GF-D8 (cell line): ENCODE measurements at regions not wholly inside any gene's neighbourhood (a gene's known extent, or its start where the extent isn't known, plus 50 kb on each side); places are given as distances from the start of the nearest gene placed in this dataset.

Experiments
- DNase-seq: peaks from one replicate; lab custom pipeline; 2025; lab: John Stamatoyannopoulos, UW

DNA sequence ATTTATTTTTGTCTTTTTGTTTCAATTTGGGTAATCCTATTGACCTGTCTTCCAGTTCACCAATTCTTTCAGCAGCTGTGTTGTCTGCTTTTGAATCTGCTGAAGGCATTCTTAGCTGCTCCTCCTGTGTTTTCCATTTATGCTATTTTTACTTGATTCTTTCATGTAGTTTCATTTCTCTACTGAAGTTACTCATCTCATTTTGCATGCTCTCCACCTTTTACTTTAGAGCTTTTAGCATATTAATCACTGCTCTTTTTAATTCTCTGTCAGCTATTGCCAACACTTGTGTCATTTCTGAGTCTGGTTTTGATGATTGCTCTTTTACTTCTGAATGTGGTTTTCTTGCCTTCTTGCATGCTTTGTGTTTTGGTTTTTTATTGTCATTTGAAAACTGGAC lies 496.0 kb upstream of the CLINT1 start:
- no peak for DNase-seq

DNA sequence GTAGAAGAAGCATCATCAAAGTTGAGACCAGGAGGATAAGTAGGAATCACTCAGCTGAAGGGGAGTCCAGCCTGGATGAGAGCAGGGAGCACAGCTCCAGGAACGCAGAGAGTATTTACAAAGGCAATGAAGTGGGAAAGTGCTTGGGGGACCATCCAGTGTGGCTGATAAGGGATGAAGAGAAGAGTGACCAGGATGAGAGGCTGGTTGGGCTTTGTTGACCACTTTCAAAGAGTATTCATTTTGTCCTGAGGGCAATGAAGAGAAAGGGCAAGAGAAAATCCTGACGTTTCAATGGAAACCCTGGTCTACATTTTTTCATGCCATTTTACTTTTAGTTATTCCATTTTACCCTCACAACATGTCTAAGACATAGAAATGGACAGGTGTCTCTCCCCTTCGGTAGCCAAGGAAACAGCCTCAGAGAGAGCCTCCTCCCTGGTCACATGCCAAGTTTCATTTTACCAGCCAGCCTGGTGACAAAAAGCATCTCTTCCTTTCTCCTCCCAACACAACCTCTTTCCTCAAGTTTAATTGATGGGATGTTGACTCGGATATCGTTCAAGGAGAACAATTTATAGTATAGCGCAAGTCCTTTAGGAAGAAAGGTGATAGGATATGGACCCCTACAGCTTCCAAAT lies 492.7 kb upstream of the CLINT1 start:
- DNase-seq: no peak

DNA sequence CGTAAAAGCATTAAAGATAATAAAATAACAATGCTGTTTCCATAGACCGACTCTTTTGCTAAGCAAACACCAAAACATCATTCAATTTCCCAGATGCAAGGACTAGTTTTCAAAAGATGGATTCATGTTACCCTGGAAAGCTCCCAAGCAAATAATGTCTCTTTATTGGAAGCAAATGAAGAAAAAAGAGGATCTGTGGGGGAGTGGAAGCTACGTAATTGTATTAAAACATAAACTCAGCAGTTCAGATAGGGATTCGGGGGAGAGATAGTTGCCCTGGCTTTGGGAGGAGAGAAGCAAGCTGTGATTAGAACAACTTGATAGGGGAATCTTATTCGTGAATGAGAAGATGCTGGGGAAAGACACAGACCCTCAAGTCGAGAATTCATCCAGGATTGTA lies 491.0 kb upstream of the CLINT1 start:
- no peak for DNase-seq

DNA sequence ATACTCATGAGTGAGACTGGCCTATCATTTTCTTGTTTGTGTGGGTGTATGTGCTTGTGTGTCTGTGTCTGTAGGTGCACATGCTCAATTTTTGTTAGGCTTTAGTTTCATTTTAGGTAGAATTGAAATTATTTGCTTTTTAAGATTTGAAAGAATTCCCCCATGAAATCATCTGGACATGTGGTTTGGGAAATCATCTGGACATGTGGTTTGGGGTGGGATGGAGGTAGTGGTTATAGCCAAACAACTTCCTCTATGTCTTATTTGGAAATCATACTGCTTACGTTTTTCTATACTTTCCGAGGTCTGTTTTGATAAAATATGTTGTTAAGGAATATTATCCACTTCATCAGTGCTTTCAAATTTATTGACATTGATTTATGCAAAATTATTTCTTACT lies 485.4 kb upstream of the CLINT1 start:
- no peak for DNase-seq

DNA sequence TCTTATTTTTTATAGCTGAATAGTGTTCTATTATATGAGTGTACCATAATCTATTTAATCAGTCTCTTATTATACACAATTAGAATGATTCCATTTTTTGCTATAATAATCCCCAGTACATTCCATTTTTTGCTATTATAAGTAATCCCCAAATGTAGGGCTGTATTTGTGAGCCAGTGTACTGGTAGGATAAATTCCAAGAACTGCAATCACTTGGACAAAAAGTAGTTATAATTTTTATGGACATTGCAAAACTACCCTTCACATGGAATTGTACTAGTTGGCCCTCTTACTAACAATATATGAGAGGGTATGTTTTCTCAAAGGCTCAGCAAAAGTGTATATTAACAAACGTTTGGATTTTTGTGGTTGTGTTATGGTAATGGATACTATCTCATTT lies 481.7 kb upstream of the CLINT1 start:
- no peak for DNase-seq

DNA sequence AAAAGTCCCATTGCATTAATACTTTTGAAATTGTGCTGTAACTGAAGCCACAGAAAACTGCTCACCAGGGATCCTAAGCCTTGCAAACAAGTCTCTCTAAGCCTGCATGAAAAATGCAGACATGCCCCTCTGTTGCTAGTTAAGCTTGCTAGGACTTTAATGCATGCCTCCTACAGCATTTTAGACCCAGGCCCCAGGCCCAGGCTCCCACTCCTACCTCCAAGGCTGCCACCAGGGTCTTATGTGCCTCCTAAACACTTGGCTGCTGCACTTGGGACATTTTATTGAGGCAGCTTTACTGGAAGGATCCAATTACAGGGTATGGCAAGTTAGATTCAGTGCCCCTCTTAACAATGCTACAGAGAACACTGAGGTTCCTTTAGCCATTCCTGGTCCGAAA lies 467.3 kb upstream of the CLINT1 start:
- DNase-seq: no peak

DNA sequence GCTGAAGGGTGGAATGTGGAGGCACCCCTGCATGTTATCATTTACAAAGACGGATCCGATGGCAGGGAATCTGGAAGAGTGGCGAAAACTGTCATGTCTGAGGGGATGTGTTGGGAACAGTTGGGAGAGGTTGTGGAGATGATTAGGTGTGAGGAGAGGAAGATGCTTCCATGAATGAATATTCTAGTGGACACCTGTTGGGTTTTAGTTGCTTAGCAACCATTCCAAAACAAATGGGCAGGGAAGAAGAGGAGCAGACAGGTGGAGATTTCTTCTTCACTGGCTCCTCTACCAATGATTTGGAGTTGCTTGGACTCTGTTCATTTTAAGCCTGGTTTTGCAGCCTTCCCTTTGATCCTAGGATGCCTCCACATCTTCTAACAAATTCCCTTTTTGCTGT lies 465.3 kb upstream of the CLINT1 start:
- DNase-seq: no peak

DNA sequence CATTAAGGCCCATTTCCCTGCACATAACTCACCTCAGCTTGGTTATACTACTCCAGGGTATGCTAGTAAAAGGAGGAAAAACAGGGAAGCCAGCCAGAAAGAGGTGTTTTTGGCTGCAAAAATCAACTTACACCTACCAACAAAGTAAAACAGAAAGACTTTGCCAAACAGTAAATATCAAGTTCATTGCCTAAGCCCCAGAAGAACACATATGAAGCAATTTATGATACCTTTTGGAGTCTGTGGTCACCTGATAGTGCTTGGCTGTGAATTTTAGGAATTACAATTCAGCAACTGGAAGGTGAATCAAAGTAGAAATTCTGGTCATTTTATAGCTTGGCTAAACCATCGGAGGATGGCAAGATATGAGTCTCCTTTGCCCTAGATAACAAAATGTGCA lies 463.7 kb upstream of the CLINT1 start:
- no peak for DNase-seq

DNA sequence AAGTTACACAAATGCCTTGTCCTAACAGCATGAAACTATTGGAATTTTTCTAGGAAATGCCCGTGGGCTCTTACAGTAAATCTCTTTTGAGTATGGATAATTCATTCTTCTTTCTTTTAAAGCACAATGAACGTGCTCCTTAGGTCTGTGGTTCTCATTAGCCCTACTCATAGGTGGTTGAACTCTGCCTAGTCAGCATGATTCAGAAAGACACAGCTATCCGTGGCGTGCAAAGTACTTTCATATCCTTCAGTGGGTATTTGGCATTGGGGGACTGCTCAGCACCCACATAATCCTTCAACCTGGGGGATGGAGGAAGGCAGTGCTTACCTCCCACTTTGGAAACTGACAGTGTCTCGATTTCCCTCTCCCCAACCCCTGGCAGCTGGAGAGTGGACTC lies 462.0 kb upstream of the CLINT1 start:
- DNase-seq: no peak

DNA sequence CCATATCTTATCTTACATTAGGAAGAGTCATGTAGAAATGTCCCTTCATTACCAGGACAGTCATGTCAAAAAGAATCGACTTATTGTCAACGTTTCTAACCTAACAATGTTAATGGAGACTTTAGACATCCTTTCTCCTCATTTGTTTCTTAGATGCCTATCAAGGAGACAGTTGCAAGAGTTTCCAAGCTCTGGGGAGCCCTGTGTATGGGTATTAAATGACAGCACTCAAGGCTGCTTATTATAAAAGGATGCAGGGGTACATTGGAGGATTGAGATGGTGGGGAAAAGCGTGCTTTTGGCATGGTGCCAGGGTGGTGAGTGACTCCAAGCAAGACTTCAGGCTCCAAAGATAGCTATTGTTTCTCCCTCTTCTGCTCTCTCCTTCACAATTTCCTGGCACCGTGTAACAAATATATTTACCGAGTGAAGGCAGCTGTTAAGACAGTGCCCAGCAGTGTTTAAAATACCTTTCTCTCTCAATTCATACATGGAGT lies 461.3 kb upstream of the CLINT1 start:
- DNase-seq: no peak

DNA sequence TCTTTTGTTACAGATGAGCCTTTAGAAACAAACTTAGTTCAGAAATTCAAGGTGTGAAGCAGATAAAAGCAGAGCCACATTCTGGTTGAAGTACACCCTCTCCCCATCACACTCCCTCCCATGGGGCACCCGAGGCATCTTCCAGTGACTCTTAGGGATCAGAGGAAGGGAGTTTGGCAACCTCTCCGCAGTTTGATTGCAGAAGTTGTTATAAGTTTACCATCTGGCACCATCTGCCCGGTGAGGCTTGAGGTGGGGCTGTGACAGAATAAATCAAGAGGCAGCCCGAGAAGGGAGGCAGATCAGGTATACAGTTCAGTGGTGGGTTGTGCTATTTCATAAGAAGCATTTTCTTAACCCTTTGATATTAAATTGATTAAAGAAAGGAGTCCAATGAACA lies 458.6 kb upstream of the CLINT1 start:
- no peak for DNase-seq

DNA sequence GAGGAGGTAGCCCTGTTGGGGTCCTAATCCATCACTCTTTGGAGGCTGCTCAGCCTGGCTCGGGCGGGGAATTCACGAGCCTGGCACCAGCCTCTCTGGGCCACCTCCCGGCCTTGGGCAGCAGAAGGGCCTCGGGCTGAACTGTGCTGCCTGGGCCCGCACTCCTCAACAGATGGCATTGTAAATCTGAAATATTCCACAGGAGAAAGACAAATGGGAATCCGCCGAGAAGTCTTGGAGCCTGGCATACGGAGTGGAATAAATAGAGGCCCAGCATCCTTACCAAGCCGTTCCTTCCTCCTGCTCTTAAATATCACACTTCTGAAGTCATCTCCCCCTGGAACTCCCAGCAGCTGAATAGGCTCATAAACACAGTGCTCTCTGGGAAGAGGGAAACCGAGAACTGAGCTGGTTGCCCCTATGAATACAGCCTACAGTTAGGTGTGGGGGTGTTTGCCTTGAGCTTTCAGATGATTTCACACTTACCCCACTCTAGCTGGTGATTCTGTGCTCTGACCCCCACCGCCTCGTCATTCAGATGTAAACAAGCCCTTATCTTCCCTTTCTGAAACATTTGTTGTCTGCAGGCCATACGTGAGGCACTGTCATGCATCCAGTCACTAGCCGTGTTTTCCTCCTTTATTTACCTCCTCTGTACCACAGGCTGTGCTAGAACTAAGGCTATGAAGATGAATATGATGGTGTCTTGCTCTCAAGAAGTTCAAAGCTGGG lies 455.0 kb upstream of the CLINT1 start:
- DNase-seq: no peak

DNA sequence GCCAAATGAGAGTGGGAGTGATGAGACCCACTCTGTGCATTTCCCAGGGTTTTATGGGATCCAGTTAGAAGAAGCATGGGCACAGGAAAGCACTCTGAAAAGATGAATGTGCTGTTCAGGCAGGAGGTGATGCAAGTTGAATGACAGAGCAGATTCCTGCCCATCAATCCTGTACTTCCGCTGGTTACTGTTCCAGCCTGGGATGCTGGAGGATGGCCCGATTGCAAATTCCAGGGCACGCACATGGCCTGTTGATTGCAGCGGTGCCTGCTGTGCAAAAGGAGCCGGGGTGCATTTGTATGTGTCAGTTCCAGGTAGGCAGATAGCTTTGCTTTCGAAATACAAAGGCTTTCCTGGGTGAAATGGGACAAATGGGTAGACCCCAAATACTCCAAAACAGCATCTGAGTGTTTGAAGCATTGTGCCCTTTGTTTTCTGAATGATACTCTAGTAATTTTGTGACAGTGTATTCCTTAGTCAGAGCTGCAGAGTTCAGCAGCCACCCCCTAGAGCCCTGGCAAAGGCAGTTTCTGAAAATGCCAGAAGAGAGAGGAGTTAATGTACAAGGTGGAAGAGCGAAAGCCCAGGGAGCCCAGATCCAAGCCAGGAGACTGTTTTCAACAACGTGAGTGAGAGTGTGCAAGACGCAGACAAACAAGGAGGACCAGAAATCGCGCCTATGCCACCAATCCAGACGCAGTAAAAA lies 454.2 kb upstream of the CLINT1 start:
- no peak for DNase-seq

DNA sequence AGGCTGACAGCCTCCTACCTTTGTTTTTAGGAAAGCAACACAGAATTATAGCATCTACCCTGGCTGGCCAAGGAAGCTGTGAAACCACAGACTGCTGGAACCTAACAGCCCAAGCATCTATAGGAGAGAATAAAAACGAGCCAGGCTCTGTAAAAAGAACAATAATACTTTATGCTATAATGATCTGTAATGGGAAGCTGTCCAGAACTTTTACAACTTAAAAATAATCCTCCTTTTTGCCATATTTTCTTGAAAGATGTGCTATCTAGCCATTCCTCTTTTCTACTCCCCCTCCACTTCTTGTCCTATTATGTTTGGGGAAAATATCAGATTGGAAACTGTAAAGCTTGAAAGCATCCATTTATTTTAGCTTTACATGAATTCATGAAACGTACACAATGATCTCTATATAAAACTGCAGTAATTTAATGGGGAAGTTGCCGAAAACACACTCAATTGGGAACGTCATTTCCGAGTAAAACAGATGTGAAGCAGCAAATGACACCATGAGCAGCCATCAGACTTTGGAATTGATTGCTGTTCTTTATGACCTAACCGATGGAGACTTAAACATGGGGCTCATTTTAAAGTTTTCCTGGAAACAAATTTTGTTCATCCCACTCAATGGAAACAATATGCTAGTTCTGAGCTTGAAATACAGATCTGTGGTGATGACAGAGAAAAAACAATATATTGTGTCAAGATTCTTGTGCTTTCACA lies 450.3 kb upstream of the CLINT1 start:
- DNase-seq: no peak

DNA sequence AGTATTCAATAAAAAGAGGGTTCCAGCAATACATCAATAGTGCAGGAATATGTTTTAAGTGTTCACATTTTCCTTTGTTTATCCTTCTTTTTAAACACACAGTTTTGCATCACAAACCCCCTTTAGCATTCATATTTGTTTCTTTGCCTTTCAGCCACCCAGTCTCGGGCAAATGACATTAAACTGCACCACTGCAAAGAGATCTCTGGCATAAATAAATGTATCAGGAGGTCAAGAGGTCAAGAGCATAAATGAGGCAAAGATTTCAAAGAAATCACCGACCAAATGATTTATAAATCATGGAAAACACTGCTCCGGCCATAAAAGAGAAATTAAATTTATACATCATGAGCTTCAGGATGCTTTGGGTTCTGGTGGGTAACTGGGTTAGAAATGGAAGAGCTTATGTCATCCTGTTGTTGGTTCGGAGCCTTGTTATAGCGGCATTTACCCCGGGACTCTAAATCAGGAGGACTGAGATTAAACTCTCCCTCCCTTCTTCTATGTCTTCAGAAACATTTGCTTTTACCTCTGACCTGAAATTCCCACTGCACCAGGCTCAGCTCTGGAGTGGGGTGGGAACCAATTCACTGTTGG lies 449.6 kb upstream of the CLINT1 start:
- no peak for DNase-seq

DNA sequence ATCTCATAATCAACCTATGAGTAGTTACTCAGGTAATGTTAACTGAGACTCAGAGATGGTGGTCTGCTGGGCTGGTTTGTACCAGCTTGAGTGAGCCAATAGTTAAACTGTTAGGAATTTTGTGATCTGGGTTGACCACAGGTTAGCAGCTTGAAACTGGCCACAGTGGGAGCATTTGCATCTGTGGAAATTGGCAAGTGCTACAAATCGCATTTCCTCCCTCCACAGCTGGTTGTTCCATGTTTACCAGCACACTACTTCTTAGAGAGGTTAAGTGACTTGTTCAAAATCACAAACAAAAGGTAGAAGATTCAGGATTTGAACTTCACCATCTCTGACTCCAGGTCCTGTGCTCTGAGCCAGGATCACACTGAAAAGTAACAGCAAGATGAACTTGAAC lies 446.9 kb upstream of the CLINT1 start:
- DNase-seq: no peak

DNA sequence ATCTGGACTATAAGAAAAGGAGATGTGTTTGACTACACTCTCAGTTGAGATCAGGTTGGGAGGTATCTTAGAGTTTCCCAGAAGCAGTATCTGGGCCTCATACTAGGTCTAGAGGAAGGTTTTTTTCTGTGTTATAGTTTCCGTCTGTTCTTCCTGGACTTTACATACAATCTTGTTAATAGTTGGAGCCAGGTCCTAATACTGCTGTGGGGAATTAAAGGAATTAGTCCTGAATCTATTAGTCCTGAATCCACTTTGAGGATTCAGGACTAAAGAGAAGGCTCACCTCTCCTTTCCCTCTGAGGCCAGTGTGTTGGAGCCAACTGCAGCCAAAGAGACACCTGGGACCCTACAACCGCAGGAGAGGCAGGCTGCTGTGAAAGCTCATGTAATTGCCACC lies 445.7 kb upstream of the CLINT1 start:
- DNase-seq: no peak

DNA sequence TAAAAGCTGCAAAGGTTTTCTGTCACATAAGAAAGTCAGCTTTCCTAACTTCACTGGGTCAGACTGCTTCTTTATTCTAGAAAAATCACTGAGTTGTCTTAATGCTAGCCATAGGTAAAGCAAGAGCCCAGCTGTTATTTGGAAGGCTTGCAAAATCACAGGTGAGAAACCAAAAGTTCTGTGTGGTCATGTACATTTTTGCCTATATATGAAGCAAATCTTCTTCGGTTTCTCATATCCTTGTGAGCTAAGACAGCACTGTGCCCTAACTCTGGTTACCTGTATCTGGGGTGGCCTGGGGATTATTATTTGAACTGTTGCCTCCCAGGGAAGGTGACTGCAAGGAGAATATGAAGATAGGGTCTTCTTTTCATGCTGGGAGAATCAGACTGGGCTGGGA lies 444.9 kb upstream of the CLINT1 start:
- no peak for DNase-seq

DNA sequence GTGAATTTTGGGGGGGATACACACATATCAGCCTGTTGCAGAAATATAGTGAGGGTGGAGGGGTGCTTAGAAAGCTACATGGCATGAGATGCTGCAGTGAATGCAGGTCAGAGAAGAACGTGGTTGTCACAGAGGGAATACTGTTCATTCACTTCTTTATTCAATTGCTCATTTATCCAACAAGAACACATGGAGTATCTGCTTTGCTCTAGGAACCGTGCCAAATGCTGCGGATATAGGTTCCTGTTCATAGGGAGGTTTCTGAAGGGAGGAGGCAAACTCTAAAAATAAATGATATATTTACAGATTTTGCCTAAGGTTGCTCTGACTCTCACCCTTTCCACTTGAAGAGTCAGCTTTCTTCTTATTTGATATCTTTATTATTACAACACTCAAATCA lies 444.3 kb upstream of the CLINT1 start:
- no peak for DNase-seq

DNA sequence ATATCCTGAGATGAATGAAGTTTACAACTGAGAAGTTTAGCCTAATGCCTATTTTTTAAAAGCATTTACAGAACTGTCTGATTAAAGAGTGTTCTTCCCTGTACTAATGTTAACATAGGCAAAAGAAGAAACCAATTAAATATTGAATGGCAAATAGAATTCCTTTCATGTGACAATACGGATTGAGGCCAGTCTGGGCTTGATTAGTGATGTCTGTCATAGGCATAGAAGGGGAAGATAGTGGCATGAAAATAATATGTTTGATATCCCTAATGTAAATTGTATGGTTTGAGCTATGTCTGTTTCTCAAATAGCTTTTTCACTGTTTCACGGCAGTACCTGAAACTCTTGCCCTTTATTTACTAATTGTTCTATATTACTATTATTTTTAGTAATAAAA lies 443.1 kb upstream of the CLINT1 start:
- DNase-seq: no peak

DNA sequence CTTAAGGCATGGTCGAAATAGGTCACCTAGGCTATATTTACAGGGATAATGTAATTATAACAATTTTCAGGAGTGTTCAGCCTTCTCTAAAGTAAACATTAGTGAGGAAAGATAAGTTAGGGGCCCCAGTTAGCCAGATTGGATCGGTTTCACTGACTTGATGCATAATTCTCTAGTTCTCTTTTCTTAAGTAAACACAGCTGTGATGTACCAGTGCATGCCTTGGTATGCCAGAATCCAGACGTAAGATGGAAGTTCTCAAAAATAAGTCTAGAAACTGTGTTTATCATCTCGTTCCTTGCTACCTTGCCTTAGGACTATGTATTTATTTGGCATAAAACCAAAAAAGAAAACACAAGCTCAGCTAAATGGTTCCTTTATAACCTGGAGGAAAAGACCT lies 442.2 kb upstream of the CLINT1 start:
- DNase-seq: no peak

DNA sequence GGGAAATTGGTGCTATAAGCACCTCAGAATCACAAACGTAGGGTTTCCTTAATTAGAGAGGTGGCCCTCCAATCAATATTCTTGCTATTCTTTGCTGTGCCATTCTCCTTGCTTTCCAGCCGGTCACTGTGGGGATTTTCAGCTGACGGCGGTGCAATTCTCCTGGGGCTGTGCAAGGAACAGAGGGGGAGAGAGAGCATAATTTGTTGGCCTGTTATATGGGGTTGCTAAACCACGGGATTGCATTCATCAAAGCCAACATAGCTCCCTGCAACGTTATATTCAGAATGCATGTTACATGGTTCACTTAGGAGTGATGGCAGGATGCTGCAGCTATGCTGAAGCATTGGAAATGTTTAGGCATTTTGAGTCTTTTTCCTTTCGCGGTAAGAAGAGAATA lies 441.3 kb upstream of the CLINT1 start:
- no peak for DNase-seq
